AG04450 (cell line): ENCODE measurements at regions not wholly inside any gene's neighbourhood (a gene's known extent, or its start where the extent isn't known, plus 50 kb on each side); places are given as distances from the start of the nearest gene placed in this dataset.
"Not testable (repeated sequence)": the region's sequence is repeated elsewhere in the genome, so short reads cannot be mapped to it uniquely, and the experiment has no call there.

Source experiments
- CTCF ChIA-PET: fragments of 300-600, 350-600 bp; formaldehyde crosslinking; extraction: SDS; loops from one replicate; lab custom pipeline; 2022; ENCODE audit warnings: antibody characterized with exemption, inconsistent platforms; lab: Charles Lee
- POLR2A ChIA-PET: fragments of 350-600 bp; formaldehyde crosslinking; extraction: SDS; loops from one replicate; lab custom pipeline; 2021; ENCODE audit warnings: antibody characterized with exemption, inconsistent platforms; lab: Yijun Ruan, JAX
- DNase-seq: peaks from one replicate; pipeline ENCODE4 v3.0.0-alpha.2; 2011; ENCODE audit warnings: low read depth, low spot score
- H3K27ac ChIP-seq: one replicate; pipeline ENCODE4 v1.5.1; 2012; ENCODE audit warnings: low read depth, low read length, control low read depth
- H3K27me3 ChIP-seq: one replicate; pipeline ENCODE4 v1.6.0; 2012; ENCODE audit warnings: low read length; ENCODE audit not compliant: control insufficient read depth, insufficient read depth
- H3K4me3 ChIP-seq: 2 replicates; pipeline ENCODE4 v1.5.1; 2011; ENCODE audit warnings: mild to moderate bottlenecking, low read depth, low read length, control low read depth
- H3K9me3 ChIP-seq: 2 replicates; pipeline ENCODE4 v1.5.1; 2012; ENCODE audit warnings: low read length; ENCODE audit not compliant: control insufficient read depth, insufficient read depth
- TF ChIP-seq, protein P1 (sequence below): IDR thresholded peaks from 2 replicates; pipeline ENCODE4 v1.5.1; 2011; ENCODE audit warnings: low read depth, low read length, control low read depth, inconsistent platforms

DNA sequence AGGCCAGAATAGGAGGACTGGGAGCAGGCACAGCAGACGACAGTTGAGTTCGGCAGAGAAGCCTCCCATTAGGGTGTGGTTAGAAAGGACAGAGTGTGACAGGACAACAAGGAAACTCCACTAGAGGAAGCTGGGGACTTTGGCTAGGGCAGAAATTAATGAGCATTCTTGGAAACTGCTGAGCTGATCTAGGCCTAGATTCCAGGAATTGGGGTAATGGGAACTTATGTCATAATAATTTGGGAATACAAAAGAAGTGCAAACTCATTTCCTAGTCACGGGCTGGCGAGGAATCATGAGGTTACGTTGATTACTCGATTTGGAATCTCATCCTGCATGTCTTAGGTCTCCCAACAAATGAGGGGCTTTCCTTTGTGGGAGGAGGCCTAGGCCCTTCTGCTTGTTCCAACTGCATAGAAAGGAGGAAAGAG, 144.6 kb upstream of the RPS23 start:
- ChIA-PET POLR2A (no interaction called here), CTCF (no interaction called here)
- H3K27ac ChIP-seq = no peak overlapping the region
- TF ChIP-seq, protein P1, sequence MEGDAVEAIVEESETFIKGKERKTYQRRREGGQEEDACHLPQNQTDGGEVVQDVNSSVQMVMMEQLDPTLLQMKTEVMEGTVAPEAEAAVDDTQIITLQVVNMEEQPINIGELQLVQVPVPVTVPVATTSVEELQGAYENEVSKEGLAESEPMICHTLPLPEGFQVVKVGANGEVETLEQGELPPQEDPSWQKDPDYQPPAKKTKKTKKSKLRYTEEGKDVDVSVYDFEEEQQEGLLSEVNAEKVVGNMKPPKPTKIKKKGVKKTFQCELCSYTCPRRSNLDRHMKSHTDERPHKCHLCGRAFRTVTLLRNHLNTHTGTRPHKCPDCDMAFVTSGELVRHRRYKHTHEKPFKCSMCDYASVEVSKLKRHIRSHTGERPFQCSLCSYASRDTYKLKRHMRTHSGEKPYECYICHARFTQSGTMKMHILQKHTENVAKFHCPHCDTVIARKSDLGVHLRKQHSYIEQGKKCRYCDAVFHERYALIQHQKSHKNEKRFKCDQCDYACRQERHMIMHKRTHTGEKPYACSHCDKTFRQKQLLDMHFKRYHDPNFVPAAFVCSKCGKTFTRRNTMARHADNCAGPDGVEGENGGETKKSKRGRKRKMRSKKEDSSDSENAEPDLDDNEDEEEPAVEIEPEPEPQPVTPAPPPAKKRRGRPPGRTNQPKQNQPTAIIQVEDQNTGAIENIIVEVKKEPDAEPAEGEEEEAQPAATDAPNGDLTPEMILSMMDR = no peak
- H3K9me3 ChIP-seq = no peaks in the 10 kb centered on the region
- no peak overlapping the region for H3K4me3 ChIP-seq
- H3K27me3 ChIP-seq = no peaks in the 10 kb centered on the region
- no peak for DNase-seq

DNA sequence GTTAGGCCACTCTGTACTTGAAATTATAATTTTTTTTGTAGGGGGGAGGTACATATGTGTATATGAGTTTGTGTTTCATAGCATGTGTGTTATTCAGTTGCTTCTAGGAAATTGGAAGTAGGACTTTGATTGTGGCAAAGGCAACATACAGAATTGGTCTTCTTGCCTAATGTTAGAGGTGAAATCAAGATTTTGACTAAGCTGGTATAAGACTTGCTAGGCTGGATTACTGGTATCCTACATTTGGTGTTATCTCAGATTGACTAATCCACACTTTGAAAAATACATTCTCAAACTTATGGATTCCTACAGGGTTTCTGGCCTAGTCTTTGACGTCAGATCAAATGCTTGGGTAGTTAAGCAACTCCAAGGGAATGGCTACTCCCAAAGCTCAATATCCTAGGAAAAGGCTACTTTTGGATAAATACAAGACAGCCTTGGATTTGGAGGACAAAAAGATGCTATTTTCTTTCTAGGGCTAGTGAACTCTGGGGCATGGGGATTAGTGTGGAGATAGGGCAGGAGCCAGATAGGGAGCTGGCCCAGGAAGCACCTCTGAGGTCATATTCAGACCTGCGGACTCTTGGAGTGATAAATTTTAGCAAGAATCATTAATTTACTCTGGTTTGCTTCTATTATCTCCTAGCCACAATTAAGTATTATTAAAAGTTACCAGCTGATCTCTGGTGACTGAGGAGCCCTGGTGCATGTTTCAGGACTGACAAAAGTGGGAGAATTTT, 144.0 kb upstream of the RPS23 start:
- no peak overlapping the region for H3K27ac ChIP-seq
- DNase-seq = no peak
- H3K9me3 ChIP-seq = no peaks in the 10 kb centered on the region

GRCh38 chr5:82421119-82421518, 143.0 kb upstream of the RPS23 start:
- ChIA-PET POLR2A (no interaction called here), CTCF (interaction anchor here (0.7 to 1.8 kb wide), 6 partner anchors 19 to 1138 kb away, joined by 3 to 5 read pairs (median 3); no protein-coding TSS in a partner anchor)
- Histone ChIP-seq H3K27me3 (no peaks in the 10 kb centered on the region), H3K9me3 (no peaks in the 10 kb centered on the region), H3K27ac (no peak overlapping the region), H3K4me3 (no peak overlapping the region)
- DNase-seq = peak; percentile 61
- TF ChIP-seq, protein P1 = peak; percentile 37

More for the DNA sequence above, 144.0 kb upstream of the RPS23 start:
- H3K27me3 ChIP-seq = no peaks in the 10 kb centered on the region
- ChIA-PET POLR2A (no interaction called here), CTCF (interaction anchor here (0.6 to 1.4 kb wide), 4 partner anchors 23 to 219 kb away, joined by 3 read pairs; no protein-coding TSS in a partner anchor)
- H3K4me3 ChIP-seq = no peak overlapping the region
- TF ChIP-seq, protein P1 = no peak

- CTCF ChIA-PET = interaction anchor here (0.7 to 1.8 kb wide), 4 partner anchors 19 to 68 kb away, joined by 3 to 5 read pairs (median 4); no protein-coding TSS in a partner anchor
- H3K27me3 ChIP-seq, H3K4me3 ChIP-seq, DNase-seq, H3K27ac ChIP-seq, H3K9me3 ChIP-seq, POLR2A ChIA-PET: not testable (repeated sequence)
Observed at GRCh38 chr5:82420524-82420923, 142.4 kb upstream of the RPS23 start.

DNA sequence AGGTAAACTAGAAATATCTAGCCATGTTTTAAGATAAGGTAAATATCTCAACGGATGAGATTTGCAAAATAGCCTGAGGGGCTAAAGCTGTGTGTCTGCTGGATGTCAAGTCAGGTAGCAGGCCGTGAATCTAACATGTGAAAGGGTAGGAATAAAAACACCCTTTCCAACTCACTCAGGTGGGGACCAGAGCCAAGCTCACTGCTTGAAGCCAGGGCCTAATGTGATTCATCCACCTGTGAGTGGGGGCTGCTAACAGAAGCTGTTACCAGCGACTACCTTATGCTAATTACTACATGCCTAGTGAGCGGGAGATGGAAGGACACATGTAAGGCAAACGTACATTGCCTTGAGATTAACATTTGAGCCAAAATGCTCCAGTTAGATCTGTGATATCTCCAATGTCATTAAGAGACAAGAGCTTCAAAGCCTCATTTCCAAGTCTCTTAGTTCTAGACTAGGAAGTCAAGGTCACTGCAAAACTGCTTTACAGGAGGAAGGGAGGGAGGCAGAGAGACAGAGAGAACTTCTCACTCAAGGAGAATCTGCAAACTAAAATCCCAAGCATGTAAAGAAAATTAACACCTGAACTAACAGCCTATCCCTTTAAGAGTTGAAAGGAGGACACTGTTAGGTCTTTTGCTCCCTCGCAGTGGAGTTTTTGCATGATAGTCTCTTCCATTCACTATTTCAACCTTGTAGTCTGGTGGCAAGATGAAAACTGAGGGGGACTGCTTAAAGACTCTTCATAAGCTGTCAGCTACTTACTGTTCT, 141.6 kb upstream of the RPS23 start:
- ChIA-PET CTCF (interaction anchor here (0.5 to 1.8 kb wide), 3 partner anchors 19 to 68 kb away, joined by 3 to 5 read pairs (median 4); no protein-coding TSS in a partner anchor), POLR2A (no interaction called here)
- no peak for DNase-seq
- H3K4me3 ChIP-seq = no peak overlapping the region
- no peaks in the 10 kb centered on the region for H3K9me3 ChIP-seq
- TF ChIP-seq, protein P1 = no peak
- H3K27me3 ChIP-seq = no peaks in the 10 kb centered on the region
- H3K27ac ChIP-seq = no peak overlapping the region
